Suppressor macrophage treated with lipopolysaccharide for 1 hour (primary cell): ENCODE measurements at regions not wholly inside any gene's neighbourhood (a gene's known extent, or its start where the extent isn't known, plus 50 kb on each side); places are given as distances from the start of the nearest gene placed in this dataset.

ENCODE experiments used
- DNase-seq, 3 donors: peaks; one replicate each; pipeline ENCODE4 v3.0.0-alpha.2; 2020 to 2022

- no peak for DNase-seq
Measured at GRCh38 chr9:134987906-134988700, 70.4 kb upstream of the FCN1 start.

GRCh38 chr9:134988706-134989105 is 71.0 kb upstream of the FCN1 start:
- no peak for DNase-seq

- no peak for DNase-seq
Measured at GRCh38 chr9:134989206-134990065, 71.7 kb upstream of the FCN1 start.

GRCh38 chr9:134991808-134992754 is 74.4 kb upstream of the FCN1 start:
- no peak for DNase-seq

GRCh38 chr9:134992755-134993124 is 75.0 kb upstream of the FCN1 start:
- DNase-seq = no peak

- DNase-seq = no peak
Measured at GRCh38 chr9:134993416-134993815, 75.7 kb upstream of the FCN1 start.

- DNase-seq = no peak
Measured at GRCh38 chr9:134993996-134994720, 76.4 kb upstream of the FCN1 start.

GRCh38 chr9:134994926-134995791 is 77.4 kb upstream of the FCN1 start:
- no peak for DNase-seq

- DNase-seq = no peak
Measured at GRCh38 chr9:134995792-134996120, 78.0 kb upstream of the FCN1 start.

GRCh38 chr9:134996591-134997530 is 79.1 kb upstream of the FCN1 start:
- DNase-seq = no peak

GRCh38 chr9:135000647-135001245 is 83.0 kb upstream of the FCN1 start:
- no peak for DNase-seq

GRCh38 chr9:135001526-135001925 is 83.8 kb upstream of the FCN1 start:
- no peak for DNase-seq

- DNase-seq = no peak
Measured at GRCh38 chr9:135002336-135002735, 84.6 kb upstream of the FCN1 start.

GRCh38 chr9:135002802-135003201 is 84.7 kb upstream of the OLFM1 start:
- no peak for DNase-seq

GRCh38 chr9:135004772-135005171 is 82.7 kb upstream of the OLFM1 start:
- DNase-seq = no peak

- DNase-seq = no peak
Measured at GRCh38 chr9:135006911-135007570, 80.4 kb upstream of the OLFM1 start.

GRCh38 chr9:135007601-135008000 is 79.9 kb upstream of the OLFM1 start:
- DNase-seq = no peak

GRCh38 chr9:135008416-135008815 is 79.1 kb upstream of the OLFM1 start:
- no peak for DNase-seq

GRCh38 chr9:135009051-135009560 is 78.4 kb upstream of the OLFM1 start:
- DNase-seq = no peak
